ENCODE measurements at regions not wholly inside any gene's neighbourhood (a gene's known extent, or its start where the extent isn't known, plus 50 kb on each side); places are given as distances from the start of the nearest gene placed in this dataset.
A peak's percentile ranks its signal among the peaks of the same experiment; 100 is the strongest.

- DNase-seq (ENCODE audit: insufficient read length, low spot score) (peak; percentile 69), FAIRE-seq (peak; percentile 99)
- no peak for TF ChIP-seq POLR2A (IDR thresholded peaks at IDR 0.05; ENCODE audit: low read depth, low read length)
Measured at GRCh38 chr1:81174811-81175476, 625.8 kb upstream of the ADGRL2 start.

GRCh38 chr1:81174052-81174451, 626.7 kb upstream of the ADGRL2 start:
- TF ChIP-seq POLR2A (IDR thresholded peaks at IDR 0.05; ENCODE audit: low read depth, low read length): no peak
- DNase-seq (ENCODE audit: insufficient read length, low spot score) (no peak), FAIRE-seq (no peak)

- no peak for DNase-seq (ENCODE audit: insufficient read length, low spot score)
- FAIRE-seq: no peak
Measured at GRCh38 chr1:81172483-81172882, 628.3 kb upstream of the ADGRL2 start.

DNA sequence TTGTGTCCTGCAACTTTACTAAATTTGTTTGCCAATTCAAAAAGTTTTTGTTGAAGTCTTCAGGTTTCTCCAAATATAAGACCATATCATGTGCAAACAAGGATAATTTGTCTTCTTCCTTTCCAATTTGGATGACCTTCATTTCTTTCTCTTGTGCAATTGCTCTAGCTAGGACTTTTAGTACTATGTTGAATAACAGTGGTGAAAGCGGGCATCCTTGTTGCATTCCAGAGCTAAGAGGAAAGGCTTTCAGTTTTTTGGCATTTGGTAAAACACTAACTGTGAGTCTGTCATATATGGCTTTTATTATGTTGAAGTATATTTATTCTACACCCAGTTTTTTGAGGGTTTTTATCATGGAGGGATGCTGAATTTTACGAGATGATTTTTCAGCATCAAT, 630.0 kb upstream of the ADGRL2 start:
- no peak for DNase-seq (ENCODE audit: insufficient read length, low spot score)
- TF ChIP-seq POLR2A (IDR thresholded peaks at IDR 0.05; ENCODE audit: low read depth, low read length): no peak
- no peak for FAIRE-seq

More at GRCh38 chr1:81172483-81172882, 628.3 kb upstream of the ADGRL2 start:
- no peak for TF ChIP-seq POLR2A (IDR thresholded peaks at IDR 0.05; ENCODE audit: low read depth, low read length)

DNA sequence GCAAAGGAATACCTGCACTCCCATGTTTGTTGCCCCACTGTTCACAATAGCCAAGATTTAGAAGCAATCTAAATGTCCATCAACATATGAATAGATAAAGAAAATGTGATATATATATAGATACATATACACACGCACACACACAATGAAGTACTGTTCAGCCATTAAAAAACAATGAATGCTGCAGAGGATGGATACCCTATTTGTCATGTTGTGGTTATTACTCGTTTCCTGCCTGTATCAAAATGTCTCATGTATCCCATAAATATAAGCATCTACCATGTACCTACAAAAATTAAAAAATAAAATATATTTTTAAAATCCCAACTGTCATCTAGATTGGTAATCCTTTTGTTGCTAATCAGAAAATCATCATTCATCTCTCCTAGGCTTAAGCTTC, 634.8 kb upstream of the ADGRL2 start:
- FAIRE-seq: no peak
- no peak for TF ChIP-seq POLR2A (IDR thresholded peaks at IDR 0.05; ENCODE audit: low read depth, low read length)
- no peak for DNase-seq (ENCODE audit: insufficient read length, low spot score)

DNA sequence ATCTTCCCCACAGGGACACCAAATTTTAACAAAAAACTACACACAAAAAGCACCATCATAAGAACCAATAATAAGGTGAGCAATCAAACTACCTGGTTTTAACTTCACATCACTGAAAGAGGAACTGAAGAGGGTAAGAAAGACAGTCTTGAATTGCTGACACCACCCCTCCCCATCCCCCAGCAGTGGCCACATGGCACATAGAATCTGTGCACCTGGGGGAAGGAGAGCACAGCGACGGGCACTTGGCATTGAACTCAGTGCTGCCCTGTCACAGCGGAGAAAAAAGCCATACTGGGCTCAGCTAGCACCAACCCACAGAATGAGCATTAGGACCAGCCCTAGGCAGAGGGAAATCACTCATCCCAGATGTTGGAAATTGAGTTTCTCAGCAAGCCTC, 640.0 kb upstream of the ADGRL2 start:
- DNase-seq (ENCODE audit: insufficient read length, low spot score): no peak
- FAIRE-seq: no peak
- TF ChIP-seq POLR2A (IDR thresholded peaks at IDR 0.05; ENCODE audit: low read depth, low read length): no peak

- no peak for DNase-seq (ENCODE audit: insufficient read length, low spot score)
- peak; percentile 23 for FAIRE-seq
Measured at GRCh38 chr1:81158592-81158991, 642.1 kb upstream of the ADGRL2 start.

GRCh38 chr1:81157686-81158085, 643.0 kb upstream of the ADGRL2 start:
- FAIRE-seq (no peak), DNase-seq (ENCODE audit: insufficient read length, low spot score) (no peak)
- no peak for TF ChIP-seq POLR2A (IDR thresholded peaks at IDR 0.05; ENCODE audit: low read depth, low read length)

More at GRCh38 chr1:81158592-81158991, 642.1 kb upstream of the ADGRL2 start:
- TF ChIP-seq POLR2A (IDR thresholded peaks at IDR 0.05; ENCODE audit: low read depth, low read length): no peak

- no peak for DNase-seq (ENCODE audit: insufficient read length, low spot score)
- TF ChIP-seq POLR2A (IDR thresholded peaks at IDR 0.05; ENCODE audit: low read depth, low read length): no peak
- no peak for FAIRE-seq
Measured at GRCh38 chr1:81156887-81157286, 643.8 kb upstream of the ADGRL2 start.

- no peak for DNase-seq (ENCODE audit: insufficient read length, low spot score)
- TF ChIP-seq POLR2A (IDR thresholded peaks at IDR 0.05; ENCODE audit: low read depth, low read length): no peak
Measured at GRCh38 chr1:81155131-81155530, 645.6 kb upstream of the ADGRL2 start.

GRCh38 chr1:81151206-81151605, 649.5 kb upstream of the ADGRL2 start:
- no peak for TF ChIP-seq POLR2A (IDR thresholded peaks at IDR 0.05; ENCODE audit: low read depth, low read length)
- FAIRE-seq (no peak), DNase-seq (ENCODE audit: insufficient read length, low spot score) (no peak)

More at GRCh38 chr1:81155131-81155530, 645.6 kb upstream of the ADGRL2 start:
- peak; percentile 38 for FAIRE-seq

GRCh38 chr1:81149649-81150325, 650.9 kb upstream of the ADGRL2 start:
- peak; percentile 82 for FAIRE-seq
- DNase-seq (ENCODE audit: insufficient read length, low spot score): no peak
- TF ChIP-seq POLR2A (IDR thresholded peaks at IDR 0.05; ENCODE audit: low read depth, low read length): no peak

GRCh38 chr1:81144240-81144825, 656.4 kb upstream of the ADGRL2 start:
- TF ChIP-seq POLR2A (IDR thresholded peaks at IDR 0.05; ENCODE audit: low read depth, low read length): no peak
- no peak for DNase-seq (ENCODE audit: insufficient read length, low spot score)
- FAIRE-seq: no peak

- peak; percentile 62 for FAIRE-seq
- no peak for DNase-seq (ENCODE audit: insufficient read length, low spot score)
- no peak for TF ChIP-seq POLR2A (IDR thresholded peaks at IDR 0.05; ENCODE audit: low read depth, low read length)
Measured at GRCh38 chr1:81142099-81142826, 658.5 kb upstream of the ADGRL2 start.
